Thymus (tissue), 11 donors: ENCODE measurements at regions not wholly inside any gene's neighbourhood (a gene's known extent, or its start where the extent isn't known, plus 50 kb on each side); places are given as distances from the start of the nearest gene placed in this dataset.

ENCODE experiments used
- DNase-seq, 9 donors: peaks; one replicate each; pipeline ENCODE4 v3.0.0-alpha.2; 2013; ENCODE audit warnings: low spot score in 9 of 9, low read depth in 6 of 9, missing footprints in 1 of 9
- H3K27ac ChIP-seq, 2 donors: one replicate each; pipeline ENCODE4 v1.5.1; 2013; ENCODE audit warnings: control low read depth in 1 of 2, low read depth in 1 of 2, low read length in 1 of 2, mild to moderate bottlenecking in 1 of 2, moderate library complexity in 1 of 2
- H3K27me3 ChIP-seq, 2 donors: one replicate each; pipeline ENCODE4 v1.5.1; 2013; ENCODE audit warnings: low read length in 1 of 2; ENCODE audit not compliant: control insufficient read depth in 2 of 2, insufficient read depth in 1 of 2
- H3K36me3 ChIP-seq, 2 donors: one replicate each; pipeline ENCODE4 v1.5.1; 2013; ENCODE audit warnings: low read length in 1 of 2, mild to moderate bottlenecking in 1 of 2, moderate library complexity in 1 of 2; ENCODE audit not compliant: control insufficient read depth in 2 of 2, insufficient read depth in 2 of 2
- H3K4me1 ChIP-seq, 2 donors: one replicate each; pipeline ENCODE4 v1.5.1; 2013; ENCODE audit warnings: low read length in 2 of 2; ENCODE audit not compliant: control insufficient read depth in 2 of 2, insufficient read depth in 2 of 2
- H3K4me3 ChIP-seq, 2 donors: one replicate each; pipeline ENCODE4 v1.5.1; 2013; ENCODE audit warnings: low read length in 2 of 2, control low read depth in 1 of 2, mild to moderate bottlenecking in 1 of 2
- H3K9me3 ChIP-seq, 2 donors: one replicate each; pipeline ENCODE4 v1.5.1; 2013; ENCODE audit warnings: low read length in 1 of 2, mild to moderate bottlenecking in 1 of 2; ENCODE audit not compliant: control insufficient read depth in 2 of 2, insufficient read depth in 1 of 2
- WGBS: extraction: QIAGEN DNeasy Blood & Tissue Kit; methylation state at CpG from one replicate; pipeline ENCODE4 v1.1.7; 2013; 5-methylcytosine and 5-hydroxymethylcytosine counted together
- donor health status: healthy.

DNA sequence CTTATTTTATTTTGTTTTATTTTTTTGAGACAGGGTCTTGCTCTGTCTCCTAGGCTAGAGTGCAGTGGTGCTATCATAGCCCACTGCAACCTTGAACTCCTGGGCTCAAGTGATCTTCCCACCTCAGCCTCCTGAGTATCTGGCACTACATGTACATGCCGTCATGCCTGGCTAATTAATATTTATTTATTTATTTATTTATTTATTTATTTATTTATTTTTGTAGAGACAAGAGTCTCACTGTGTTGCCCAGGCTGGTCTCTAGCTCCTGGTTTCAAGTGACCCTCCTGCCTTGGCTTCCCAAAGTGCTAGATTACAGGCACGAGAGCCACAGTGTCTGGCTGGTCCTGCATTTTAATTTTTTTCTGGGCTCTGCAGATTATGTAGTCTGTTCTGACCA is 84.9 kb upstream of the BCOR start:
- peaks cover 0 to 27% of the 10 kb centered on the region in 2 donors for H3K4me1 ChIP-seq
- H3K27me3 ChIP-seq = peaks cover 0 to 2% of the 10 kb centered on the region in 2 donors
- WGBS = 91% methylated on average over 2 of the region's 2 CpGs
- H3K4me3 ChIP-seq = no peak overlapping the region
- no peaks in the 10 kb centered on the region for H3K36me3 ChIP-seq
- no peak overlapping the region for H3K27ac ChIP-seq
- no peak for DNase-seq
- H3K9me3 ChIP-seq = peaks cover 0 to 8% of the 10 kb centered on the region in 2 donors

- no peak for DNase-seq
Observed at GRCh38 chrX:40182095-40182494, 84.3 kb upstream of the BCOR start.

DNA sequence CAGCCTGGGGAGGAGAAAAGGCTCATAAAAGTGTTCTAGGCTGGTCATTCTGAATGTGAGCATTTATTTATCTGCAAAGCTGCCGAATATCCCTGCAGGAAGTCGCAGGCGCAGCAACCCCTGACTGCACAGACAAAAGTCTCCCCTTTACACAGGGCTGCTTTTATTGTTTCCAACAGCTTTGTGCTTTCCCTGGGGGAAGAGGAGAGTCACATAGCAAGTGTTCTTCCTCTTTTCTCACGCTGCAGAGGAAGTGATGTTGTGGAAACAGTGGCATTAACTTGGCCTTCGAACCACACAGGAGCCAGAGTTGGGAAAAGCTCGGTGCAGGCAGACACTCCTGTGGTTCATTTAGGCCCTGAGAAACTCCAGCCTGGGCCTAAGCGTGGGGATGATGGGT is 81.5 kb upstream of the BCOR start:
- peak in 1 of 9 donors; percentile 37 for DNase-seq
- H3K4me3 ChIP-seq = no peak overlapping the region
- peaks cover 0 to 27% of the 10 kb centered on the region in 2 donors for H3K27me3 ChIP-seq
- 23% methylated on average over 7 of the region's 7 CpGs for WGBS
- H3K9me3 ChIP-seq = peaks cover 0 to 8% of the 10 kb centered on the region in 2 donors
- H3K27ac ChIP-seq = peak overlapping the region in 1 of 2 donors; percentile 43
- H3K4me1 ChIP-seq = peaks cover 2 to 46% of the 10 kb centered on the region in 2 donors
- no peaks in the 10 kb centered on the region for H3K36me3 ChIP-seq

More at GRCh38 chrX:40182095-40182494, 84.3 kb upstream of the BCOR start:
- Histone ChIP-seq H3K36me3 (no peaks in the 10 kb centered on the region), H3K4me3 (no peak overlapping the region), H3K4me1 (peaks cover 2 to 32% of the 10 kb centered on the region in 2 donors), H3K27me3 (peaks cover 0 to 3% of the 10 kb centered on the region in 2 donors), H3K27ac (no peak overlapping the region), H3K9me3 (peaks cover 0 to 8% of the 10 kb centered on the region in 2 donors)
- 98% methylated on average over 7 of the region's 7 CpGs for WGBS

DNA sequence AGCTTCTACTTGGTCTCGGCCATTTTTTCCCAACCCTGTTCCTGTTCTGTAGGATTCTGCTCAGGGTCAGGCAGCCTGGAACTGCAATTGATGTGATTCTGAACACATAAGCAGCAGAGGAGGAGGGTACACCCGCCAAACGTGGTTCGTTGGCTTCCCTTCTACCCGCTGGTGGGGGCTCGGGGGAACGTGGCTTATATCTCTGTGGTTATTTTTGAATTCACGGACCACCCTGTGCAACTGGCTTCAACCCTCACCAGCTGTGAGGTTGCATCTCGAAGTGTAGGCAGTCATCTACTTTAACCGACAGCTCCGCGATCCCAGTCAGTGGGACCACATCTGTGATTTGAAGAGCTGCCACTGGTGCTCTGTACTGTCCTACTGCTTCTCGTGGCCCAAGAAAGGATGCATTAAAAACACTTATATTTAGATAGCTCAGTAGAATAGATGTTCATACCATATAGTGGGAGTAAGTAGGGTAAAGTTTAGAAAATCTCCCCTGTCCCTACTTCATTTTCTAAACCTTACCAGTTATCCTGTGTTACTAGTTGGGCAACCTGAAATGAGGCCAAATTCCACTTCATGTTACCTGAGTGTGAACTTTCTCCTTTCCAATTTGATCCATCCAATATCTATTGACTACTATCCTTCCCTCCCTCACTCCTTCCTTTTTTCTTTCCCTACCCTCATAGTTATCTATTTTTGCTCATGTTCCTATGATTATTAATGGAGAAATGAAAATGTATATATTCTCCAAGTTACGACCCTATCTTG is 80.4 kb upstream of the BCOR start:
- DNase-seq = peak in 2 of 9 donors; percentile 43 to 71

DNA sequence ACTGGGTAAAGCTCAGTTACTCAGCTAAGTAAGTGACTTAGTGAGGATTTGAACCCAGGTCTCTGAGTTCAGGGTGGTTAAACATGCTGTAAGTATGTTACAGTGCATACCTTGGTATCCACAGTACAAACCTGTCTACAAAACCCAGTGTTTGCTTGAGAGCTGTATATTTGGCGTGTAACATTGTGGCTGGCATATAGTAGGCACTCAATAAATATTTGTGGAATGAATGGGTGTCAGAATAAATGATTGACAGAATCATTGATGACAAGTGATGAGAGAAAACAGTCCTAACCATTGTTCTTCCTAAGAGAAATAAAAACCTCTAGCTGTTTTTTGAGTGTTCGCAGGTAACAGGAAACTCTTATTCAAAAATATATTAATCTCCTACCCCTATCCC is 79.7 kb upstream of the BCOR start:
- H3K27me3 ChIP-seq = peaks cover 0 to 44% of the 10 kb centered on the region in 2 donors
- peaks cover 0 to 8% of the 10 kb centered on the region in 2 donors for H3K9me3 ChIP-seq
- H3K4me3 ChIP-seq = peak overlapping the region; percentile 66 to 67

More for the DNA sequence above, 80.4 kb upstream of the BCOR start:
- H3K36me3 ChIP-seq = no peaks in the 10 kb centered on the region
- H3K27me3 ChIP-seq = peaks cover 0 to 38% of the 10 kb centered on the region in 2 donors
- peak overlapping the region; percentile 66 to 67 for H3K4me3 ChIP-seq
- WGBS = 14% methylated on average over 14 of the region's 14 CpGs
- H3K4me1 ChIP-seq = peaks cover 4 to 57% of the 10 kb centered on the region in 2 donors
- peaks cover 0 to 8% of the 10 kb centered on the region in 2 donors for H3K9me3 ChIP-seq
- H3K27ac ChIP-seq = peak overlapping the region; percentile 79 to 96

GRCh38 chrX:40177117-40177430 is 79.3 kb upstream of the BCOR start:
- Histone ChIP-seq H3K4me1 (peaks cover 4 to 67% of the 10 kb centered on the region in 2 donors), H3K27me3 (peaks cover 0 to 49% of the 10 kb centered on the region in 2 donors), H3K36me3 (no peaks in the 10 kb centered on the region), H3K4me3 (peak overlapping the region; percentile 66 to 67), H3K9me3 (peaks cover 0 to 8% of the 10 kb centered on the region in 2 donors), H3K27ac (peak overlapping the region; percentile 96 to 99)
- DNase-seq = no peak
- WGBS = 4% methylated on average over 14 of the region's 14 CpGs

More for the DNA sequence above, 79.7 kb upstream of the BCOR start:
- Histone ChIP-seq H3K4me1 (peaks cover 4 to 64% of the 10 kb centered on the region in 2 donors), H3K36me3 (no peaks in the 10 kb centered on the region), H3K27ac (peak overlapping the region; percentile 96 to 99)
- 50% methylated on average over 2 of the region's 2 CpGs for WGBS
- DNase-seq = no peak

DNA sequence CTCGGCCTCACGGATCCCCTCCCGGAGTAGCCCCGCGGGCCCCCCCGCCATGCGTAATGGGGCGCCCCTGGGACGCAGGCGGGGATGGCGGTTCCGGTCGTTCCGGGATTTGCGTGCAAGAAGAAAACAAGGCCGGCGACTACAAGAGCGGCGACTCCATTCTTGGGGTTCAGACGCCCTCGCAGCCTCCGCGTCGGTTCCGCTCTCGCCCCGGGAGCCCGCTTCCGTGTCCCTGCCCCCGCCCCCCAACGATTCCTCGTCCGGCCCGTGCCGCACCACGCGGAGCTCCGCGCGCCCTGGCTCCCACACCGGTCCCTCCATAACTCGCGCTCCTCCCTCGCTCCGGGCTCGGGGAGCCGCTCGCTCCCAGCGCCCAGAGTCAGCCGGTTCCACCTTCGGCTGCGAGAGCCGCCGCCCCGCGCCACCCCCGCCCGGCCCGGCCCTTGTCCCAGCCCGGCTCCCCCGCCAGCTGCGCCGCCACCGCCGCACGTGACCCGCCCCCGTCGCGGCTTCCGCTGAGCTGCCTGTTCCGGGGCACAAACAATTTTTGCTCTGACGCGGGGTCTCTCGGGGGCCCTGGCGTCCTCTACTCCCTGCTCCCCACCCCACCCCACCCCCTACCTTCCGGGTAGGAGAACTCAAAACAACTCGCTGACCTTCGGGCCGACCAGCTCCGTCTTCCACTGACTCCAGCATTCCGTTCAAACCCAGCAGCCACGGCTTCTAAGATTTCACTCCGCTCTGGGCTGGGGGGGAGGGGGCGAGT is 78.8 kb upstream of the BCOR start:
- Histone ChIP-seq H3K4me1 (peaks cover 4 to 71% of the 10 kb centered on the region in 2 donors), H3K9me3 (peaks cover 0 to 8% of the 10 kb centered on the region in 2 donors), H3K36me3 (no peaks in the 10 kb centered on the region), H3K27me3 (peaks cover 0 to 54% of the 10 kb centered on the region in 2 donors), H3K4me3 (peak overlapping the region; percentile 66 to 67), H3K27ac (peak overlapping the region; percentile 96 to 99)
- under 1% methylated on average over 84 of the region's 85 CpGs for WGBS
- peak in 3 of 9 donors; percentile 73 to 87 (median 78) for DNase-seq

DNA sequence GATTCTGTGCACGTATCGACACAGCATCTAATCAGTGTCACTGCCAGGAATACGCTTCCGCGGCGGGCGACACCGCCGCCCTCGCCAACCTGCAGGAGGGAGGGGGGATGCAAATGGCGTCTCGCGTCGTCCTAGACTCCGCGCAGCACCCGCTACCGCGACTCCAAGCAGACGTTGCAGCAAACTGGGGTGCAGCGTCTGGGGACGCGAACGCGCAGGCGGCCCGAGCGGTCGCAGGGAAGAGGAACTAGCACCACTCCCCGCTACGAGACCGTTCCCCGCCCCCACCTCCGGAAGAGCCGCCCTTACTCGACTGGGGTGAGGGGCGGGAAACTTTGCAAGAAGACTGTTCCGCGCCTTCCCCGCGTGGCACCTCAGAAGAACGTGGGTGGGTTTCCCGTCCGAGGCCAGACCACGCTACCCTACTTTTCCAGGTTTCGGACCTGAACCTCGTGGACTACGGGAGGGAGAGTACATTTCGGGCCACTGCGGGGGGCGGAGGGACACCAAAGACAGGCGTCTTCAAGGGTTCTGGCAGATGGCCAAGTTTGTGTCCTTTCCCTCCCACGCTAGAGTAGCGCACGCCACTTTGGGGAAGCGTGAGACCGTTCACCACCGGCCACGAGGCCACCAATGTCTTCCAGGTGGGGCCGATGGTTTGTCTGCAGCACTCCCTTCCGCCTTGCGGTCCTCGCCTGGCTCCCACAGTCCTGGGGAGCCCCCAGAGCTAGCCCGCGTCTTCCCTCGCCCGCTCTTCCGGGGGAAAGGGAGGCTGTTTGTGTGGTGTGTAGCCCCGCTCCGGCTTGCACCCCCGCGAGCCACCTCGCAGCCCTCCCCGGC is 78.0 kb upstream of the BCOR start:
- WGBS = under 1% methylated on average over 74 of the region's 74 CpGs
- Histone ChIP-seq H3K4me3 (peak overlapping the region; percentile 66 to 67), H3K36me3 (no peaks in the 10 kb centered on the region), H3K27ac (peak overlapping the region; percentile 96 to 99), H3K27me3 (peaks cover 0 to 62% of the 10 kb centered on the region in 2 donors), H3K4me1 (peaks cover 4 to 79% of the 10 kb centered on the region in 2 donors), H3K9me3 (peaks cover 0 to 8% of the 10 kb centered on the region in 2 donors)
- DNase-seq = peak in 4 of 9 donors; percentile 75 to 92 (median 83)
